ENCODE measurements at regions not wholly inside any gene's neighbourhood (a gene's known extent, or its start where the extent isn't known, plus 50 kb on each side); places are given as distances from the start of the nearest gene placed in this dataset.

DNA sequence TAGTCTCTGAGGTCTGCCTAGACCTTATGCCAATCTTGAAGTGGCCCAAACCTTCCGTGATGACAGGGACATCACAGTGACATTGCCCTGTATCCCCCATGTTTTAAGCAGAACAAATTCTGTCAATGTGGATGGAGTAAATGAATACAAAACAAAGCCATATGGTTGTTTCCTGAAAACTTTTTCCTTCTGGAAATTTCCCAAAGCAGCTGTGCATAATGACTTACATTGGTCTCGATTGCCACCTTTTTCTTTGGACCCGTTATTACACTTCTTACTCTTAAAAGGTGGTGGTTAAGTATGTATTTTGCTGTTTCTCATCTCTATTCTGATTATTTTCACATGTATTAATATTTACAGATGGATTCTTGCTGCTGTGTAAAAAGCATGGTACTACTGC lies 411.2 kb upstream of the KLF6 start:
- no peak for DNase-seq
- Histone ChIP-seq H3K27ac (peak overlapping the region in 1 of 3 donors; percentile 36), H3K4me3 (replicated peaks in 1 of 3) (no peak overlapping the region), H3K36me3 (no peaks in the 10 kb centered on the region), H3K27me3 (no peaks in the 10 kb centered on the region), H3K4me1 (no peaks in the 10 kb centered on the region), H3K9me3 (no peaks in the 10 kb centered on the region)
- no peak for TF ChIP-seq POLR2A (IDR thresholded peaks at IDR 0.05)
- TF ChIP-seq, protein P1, sequence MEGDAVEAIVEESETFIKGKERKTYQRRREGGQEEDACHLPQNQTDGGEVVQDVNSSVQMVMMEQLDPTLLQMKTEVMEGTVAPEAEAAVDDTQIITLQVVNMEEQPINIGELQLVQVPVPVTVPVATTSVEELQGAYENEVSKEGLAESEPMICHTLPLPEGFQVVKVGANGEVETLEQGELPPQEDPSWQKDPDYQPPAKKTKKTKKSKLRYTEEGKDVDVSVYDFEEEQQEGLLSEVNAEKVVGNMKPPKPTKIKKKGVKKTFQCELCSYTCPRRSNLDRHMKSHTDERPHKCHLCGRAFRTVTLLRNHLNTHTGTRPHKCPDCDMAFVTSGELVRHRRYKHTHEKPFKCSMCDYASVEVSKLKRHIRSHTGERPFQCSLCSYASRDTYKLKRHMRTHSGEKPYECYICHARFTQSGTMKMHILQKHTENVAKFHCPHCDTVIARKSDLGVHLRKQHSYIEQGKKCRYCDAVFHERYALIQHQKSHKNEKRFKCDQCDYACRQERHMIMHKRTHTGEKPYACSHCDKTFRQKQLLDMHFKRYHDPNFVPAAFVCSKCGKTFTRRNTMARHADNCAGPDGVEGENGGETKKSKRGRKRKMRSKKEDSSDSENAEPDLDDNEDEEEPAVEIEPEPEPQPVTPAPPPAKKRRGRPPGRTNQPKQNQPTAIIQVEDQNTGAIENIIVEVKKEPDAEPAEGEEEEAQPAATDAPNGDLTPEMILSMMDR (IDR thresholded peaks at IDR 0.05), result no peak
- intact Hi-C loops (cut with DNase I), result no loop called here
- 89 to 97% methylated on average over 3 of the region's 3 CpGs for WGBS, 2 donors

DNA sequence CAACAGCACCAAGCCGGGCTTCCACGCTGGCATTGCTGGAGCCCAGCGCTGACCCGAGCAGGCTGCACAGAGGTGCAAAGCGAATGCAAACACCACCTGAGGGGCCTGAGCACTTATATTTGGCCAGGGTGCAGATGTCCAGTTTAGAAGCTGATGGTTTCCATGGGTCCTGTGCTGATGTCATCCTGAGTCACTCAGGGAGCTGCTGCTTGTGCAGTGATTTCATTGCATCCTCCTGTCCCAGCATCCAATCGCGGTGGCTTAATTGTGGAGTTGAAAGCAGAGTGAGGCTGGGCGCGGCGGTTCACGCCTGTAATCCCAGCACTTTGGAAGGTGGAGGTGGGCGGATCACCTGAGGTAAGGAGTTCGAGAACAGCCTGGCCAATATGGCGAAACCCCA lies 410.2 kb upstream of the KLF6 start:
- no peaks in the 10 kb centered on the region for H3K4me1 ChIP-seq
- H3K4me3 ChIP-seq (replicated peaks in 1 of 3), result no peak overlapping the region
- DNase-seq, result no peak
- H3K27ac ChIP-seq, result no peak overlapping the region
- no peaks in the 10 kb centered on the region for H3K9me3 ChIP-seq
- intact Hi-C loops (cut with DNase I), result no loop called here
- 95 to 97% methylated on average over 14 of the region's 14 CpGs for WGBS, 2 donors
- H3K27me3 ChIP-seq, result no peaks in the 10 kb centered on the region
- H3K36me3 ChIP-seq, result no peaks in the 10 kb centered on the region
- TF ChIP-seq POLR2A (IDR thresholded peaks at IDR 0.05), result no peak

GRCh38 chr10:4194231-4194630 lies 409.2 kb upstream of the KLF6 start:
- no peaks in the 10 kb centered on the region for H3K27me3 ChIP-seq
- no peaks in the 10 kb centered on the region for H3K36me3 ChIP-seq
- DNase-seq, result no peak
- no peak overlapping the region for H3K27ac ChIP-seq
- intact Hi-C loops (cut with DNase I), result no loop called here
- no peak for TF ChIP-seq POLR2A (IDR thresholded peaks at IDR 0.05)
- TF ChIP-seq, protein P1 (IDR thresholded peaks at IDR 0.05), result no peak
- no peaks in the 10 kb centered on the region for H3K4me1 ChIP-seq
- WGBS, 2 donors, result 94 to 95% methylated on average over 7 of the region's 7 CpGs
- no peak overlapping the region for H3K4me3 ChIP-seq (replicated peaks in 1 of 3)
- H3K9me3 ChIP-seq, result no peaks in the 10 kb centered on the region

DNA sequence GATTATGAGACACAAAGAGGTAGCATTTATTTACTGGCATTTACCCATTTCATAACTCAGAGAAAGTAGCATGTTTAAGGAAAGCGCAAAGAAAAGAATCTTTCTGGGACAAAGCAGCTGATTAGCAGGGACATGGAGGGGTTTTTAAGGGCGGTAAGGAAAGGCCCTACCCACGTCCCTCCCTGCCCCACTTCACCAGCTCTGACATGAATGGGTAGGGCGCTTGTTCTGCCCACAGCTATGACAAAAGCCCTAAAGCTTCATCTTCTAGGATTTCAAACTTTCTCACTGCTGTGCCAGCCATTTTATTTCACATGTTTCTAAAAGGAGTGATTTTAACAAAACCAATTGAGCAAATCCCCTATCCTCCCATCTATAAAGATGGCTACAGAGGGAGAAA lies 406.9 kb upstream of the KLF6 start:
- H3K4me3 ChIP-seq (replicated peaks in 1 of 3), result no peak overlapping the region
- no peaks in the 10 kb centered on the region for H3K4me1 ChIP-seq
- no peak for TF ChIP-seq POLR2A (IDR thresholded peaks at IDR 0.05)
- TF ChIP-seq, protein P1 (IDR thresholded peaks at IDR 0.05), result no peak
- intact Hi-C loops (cut with DNase I), result no loop called here
- DNase-seq, result no peak
- no peak overlapping the region for H3K27ac ChIP-seq
- no peaks in the 10 kb centered on the region for H3K36me3 ChIP-seq
- H3K9me3 ChIP-seq, result no peaks in the 10 kb centered on the region
- 88 to 95% methylated on average over 4 of the region's 4 CpGs for WGBS, 2 donors
- H3K27me3 ChIP-seq, result no peaks in the 10 kb centered on the region

DNA sequence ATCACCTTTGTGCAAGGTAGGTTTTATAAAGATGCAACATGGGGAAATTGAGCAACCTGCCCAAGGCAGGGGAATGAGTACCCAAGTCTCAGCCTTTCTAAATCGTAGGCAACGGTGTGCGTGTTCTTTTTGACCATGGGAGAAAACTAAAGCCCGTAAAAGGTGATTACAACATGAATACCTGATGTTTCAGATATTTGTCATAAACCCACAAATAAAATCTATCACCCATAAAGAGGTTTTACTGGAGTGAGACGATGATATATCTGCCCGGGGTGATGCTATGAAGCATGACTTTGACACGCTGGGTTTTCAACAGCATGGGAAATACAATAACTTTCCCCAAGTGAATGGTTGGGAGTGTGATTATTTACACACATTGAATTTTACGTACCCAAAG lies 406.3 kb upstream of the KLF6 start:
- Histone ChIP-seq H3K27me3 (no peaks in the 10 kb centered on the region), H3K4me1 (no peaks in the 10 kb centered on the region), H3K27ac (no peak overlapping the region), H3K36me3 (no peaks in the 10 kb centered on the region), H3K4me3 (replicated peaks in 1 of 3) (no peak overlapping the region), H3K9me3 (no peaks in the 10 kb centered on the region)
- intact Hi-C loops (cut with DNase I), result no loop called here
- no peak for DNase-seq
- WGBS, 2 donors, result 88 to 91% methylated on average over 8 of the region's 8 CpGs
- no peak for TF ChIP-seq POLR2A (IDR thresholded peaks at IDR 0.05)
- TF ChIP-seq, protein P1 (IDR thresholded peaks at IDR 0.05), result no peak

DNA sequence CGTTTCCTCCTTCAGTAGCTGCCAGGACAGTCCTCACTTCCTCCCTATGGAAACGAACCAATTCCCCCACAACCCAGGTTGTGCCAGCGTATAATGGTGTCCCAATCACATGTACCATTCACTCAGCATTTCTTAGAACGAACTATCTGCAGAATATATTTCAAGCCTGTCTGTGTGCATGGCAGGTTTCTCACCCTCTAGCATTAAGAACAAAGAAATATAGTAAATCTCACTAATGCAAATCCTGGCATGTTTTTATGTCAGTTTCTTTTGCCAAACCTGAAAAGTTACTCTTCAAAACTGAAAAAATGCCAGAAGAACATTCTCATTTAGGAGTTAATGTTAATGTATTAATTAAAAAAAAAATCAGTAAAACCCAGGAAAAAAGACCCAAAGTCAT lies 405.9 kb upstream of the KLF6 start:
- intact Hi-C loops (cut with DNase I), result no loop called here
- H3K4me1 ChIP-seq, result no peaks in the 10 kb centered on the region
- no peak overlapping the region for H3K4me3 ChIP-seq (replicated peaks in 1 of 3)
- H3K9me3 ChIP-seq, result no peaks in the 10 kb centered on the region
- H3K27me3 ChIP-seq, result no peaks in the 10 kb centered on the region
- H3K27ac ChIP-seq, result no peak overlapping the region
- no peaks in the 10 kb centered on the region for H3K36me3 ChIP-seq
- TF ChIP-seq, protein P1 (IDR thresholded peaks at IDR 0.05), result no peak
- TF ChIP-seq POLR2A (IDR thresholded peaks at IDR 0.05), result no peak
- 85 to 89% methylated on average over 4 of the region's 4 CpGs for WGBS, 2 donors
- no peak for DNase-seq

Data from thyroid gland (tissue), 4 donors.